ENCODE measurements at regions not wholly inside any gene's neighbourhood (a gene's known extent, or its start where the extent isn't known, plus 50 kb on each side); places are given as distances from the start of the nearest gene placed in this dataset.
"Not testable (repeated sequence)": the region's sequence is repeated elsewhere in the genome, so short reads cannot be mapped to it uniquely, and the experiment has no call there.

DNA sequence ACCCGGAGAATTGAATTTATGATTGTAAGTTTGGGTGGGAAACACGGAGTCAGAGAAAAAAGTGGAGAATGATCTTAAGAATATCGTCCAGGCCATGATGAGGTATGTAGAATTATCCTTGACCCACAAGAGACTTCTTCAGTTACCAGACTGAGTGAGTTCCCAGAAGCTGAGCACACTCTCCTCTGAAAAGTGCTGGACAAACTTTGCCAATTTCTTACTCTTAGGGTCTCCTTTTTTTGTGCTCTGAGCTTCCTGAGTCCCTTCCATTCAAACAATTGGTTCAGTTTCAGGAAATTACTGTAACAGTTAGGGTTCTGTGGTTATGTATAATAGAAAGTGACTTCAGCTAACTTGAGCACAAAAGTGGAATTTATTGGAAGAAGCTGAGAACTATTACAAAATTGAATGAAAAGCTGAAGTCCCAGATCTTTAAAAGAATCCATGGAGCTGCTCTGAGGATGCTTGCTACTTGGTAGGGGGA is 50.6 kb upstream of the EHBP1 start:
- 80 to 90% methylated on average over 3 of the region's 3 CpGs for WGBS, 2 donors (ENCODE audit: low coverage in 1 of 2)
- in situ Hi-C loops (cut with MboI; ENCODE audit: low pct_ligation_motif_present in 1 of 4, low pct_unique_long_range_greater_than_20kb in 1 of 4, low sequenced_read_pairs in 3 of 4) (no loop called here), intact Hi-C loops (cut with DNase I; ENCODE audit: low total_unique reads) (no loop called here)
- TF ChIP-seq POLR2A (IDR thresholded peaks at IDR 0.05): no peak
- TF ChIP-seq POLR2AphosphoS5 (IDR thresholded peaks at IDR 0.05): no peak
- TF ChIP-seq, protein P1, sequence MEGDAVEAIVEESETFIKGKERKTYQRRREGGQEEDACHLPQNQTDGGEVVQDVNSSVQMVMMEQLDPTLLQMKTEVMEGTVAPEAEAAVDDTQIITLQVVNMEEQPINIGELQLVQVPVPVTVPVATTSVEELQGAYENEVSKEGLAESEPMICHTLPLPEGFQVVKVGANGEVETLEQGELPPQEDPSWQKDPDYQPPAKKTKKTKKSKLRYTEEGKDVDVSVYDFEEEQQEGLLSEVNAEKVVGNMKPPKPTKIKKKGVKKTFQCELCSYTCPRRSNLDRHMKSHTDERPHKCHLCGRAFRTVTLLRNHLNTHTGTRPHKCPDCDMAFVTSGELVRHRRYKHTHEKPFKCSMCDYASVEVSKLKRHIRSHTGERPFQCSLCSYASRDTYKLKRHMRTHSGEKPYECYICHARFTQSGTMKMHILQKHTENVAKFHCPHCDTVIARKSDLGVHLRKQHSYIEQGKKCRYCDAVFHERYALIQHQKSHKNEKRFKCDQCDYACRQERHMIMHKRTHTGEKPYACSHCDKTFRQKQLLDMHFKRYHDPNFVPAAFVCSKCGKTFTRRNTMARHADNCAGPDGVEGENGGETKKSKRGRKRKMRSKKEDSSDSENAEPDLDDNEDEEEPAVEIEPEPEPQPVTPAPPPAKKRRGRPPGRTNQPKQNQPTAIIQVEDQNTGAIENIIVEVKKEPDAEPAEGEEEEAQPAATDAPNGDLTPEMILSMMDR (IDR thresholded peaks at IDR 0.05): no peak
- TF ChIP-seq EP300 (IDR thresholded peaks at IDR 0.05; ENCODE audit: low read depth): no peak
- DNase-seq: no peak
- Histone ChIP-seq H3K27ac (no peak overlapping the region), H3K4me3 (no peak overlapping the region), H3K4me1 (peaks cover 0 to 4% (median 0%) of the 10 kb centered on the region in 4 donors), H3K9me3 (no peaks in the 10 kb centered on the region), H3K36me3 (no peaks in the 10 kb centered on the region), H3K27me3 (no peaks in the 10 kb centered on the region)

DNA sequence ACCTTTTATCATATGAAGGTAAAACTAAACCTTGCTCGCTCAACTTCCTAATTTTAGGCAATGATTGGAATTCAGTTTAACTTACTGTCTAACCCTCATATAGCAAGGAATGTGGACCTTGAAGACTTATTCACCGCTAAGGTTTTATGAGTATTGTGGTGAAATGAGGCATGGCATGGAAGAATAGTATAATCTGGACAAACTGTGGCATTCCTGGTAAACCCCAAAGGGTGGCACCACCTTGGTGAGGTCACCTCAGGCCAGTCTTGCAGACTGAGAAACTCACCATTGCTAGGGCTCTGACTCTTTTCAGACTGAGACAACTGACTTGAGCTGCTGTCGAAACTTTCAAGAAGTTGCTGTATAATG is 51.1 kb upstream of the EHBP1 start:
- Histone ChIP-seq H3K4me1 (peaks cover 0 to 4% (median 0%) of the 10 kb centered on the region in 4 donors), H3K4me3 (no peak overlapping the region), H3K27ac (no peak overlapping the region), H3K27me3 (no peaks in the 10 kb centered on the region), H3K9me3 (no peaks in the 10 kb centered on the region), H3K36me3 (no peaks in the 10 kb centered on the region)
- WGBS, 2 donors (ENCODE audit: low coverage in 1 of 2): 80 to 84% methylated on average over 2 to 3 of the region's 3 CpGs
- TF ChIP-seq EP300 (IDR thresholded peaks at IDR 0.05; ENCODE audit: low read depth): no peak
- TF ChIP-seq POLR2A (IDR thresholded peaks at IDR 0.05): no peak
- no peak for TF ChIP-seq POLR2AphosphoS5 (IDR thresholded peaks at IDR 0.05)
- TF ChIP-seq, protein P1 (IDR thresholded peaks at IDR 0.05): no peak
- intact Hi-C loops (cut with DNase I; ENCODE audit: low total_unique reads) (no loop called here), in situ Hi-C loops (cut with MboI; ENCODE audit: low pct_ligation_motif_present in 1 of 4, low pct_unique_long_range_greater_than_20kb in 1 of 4, low sequenced_read_pairs in 3 of 4) (no loop called here)
- no peak for DNase-seq

DNA sequence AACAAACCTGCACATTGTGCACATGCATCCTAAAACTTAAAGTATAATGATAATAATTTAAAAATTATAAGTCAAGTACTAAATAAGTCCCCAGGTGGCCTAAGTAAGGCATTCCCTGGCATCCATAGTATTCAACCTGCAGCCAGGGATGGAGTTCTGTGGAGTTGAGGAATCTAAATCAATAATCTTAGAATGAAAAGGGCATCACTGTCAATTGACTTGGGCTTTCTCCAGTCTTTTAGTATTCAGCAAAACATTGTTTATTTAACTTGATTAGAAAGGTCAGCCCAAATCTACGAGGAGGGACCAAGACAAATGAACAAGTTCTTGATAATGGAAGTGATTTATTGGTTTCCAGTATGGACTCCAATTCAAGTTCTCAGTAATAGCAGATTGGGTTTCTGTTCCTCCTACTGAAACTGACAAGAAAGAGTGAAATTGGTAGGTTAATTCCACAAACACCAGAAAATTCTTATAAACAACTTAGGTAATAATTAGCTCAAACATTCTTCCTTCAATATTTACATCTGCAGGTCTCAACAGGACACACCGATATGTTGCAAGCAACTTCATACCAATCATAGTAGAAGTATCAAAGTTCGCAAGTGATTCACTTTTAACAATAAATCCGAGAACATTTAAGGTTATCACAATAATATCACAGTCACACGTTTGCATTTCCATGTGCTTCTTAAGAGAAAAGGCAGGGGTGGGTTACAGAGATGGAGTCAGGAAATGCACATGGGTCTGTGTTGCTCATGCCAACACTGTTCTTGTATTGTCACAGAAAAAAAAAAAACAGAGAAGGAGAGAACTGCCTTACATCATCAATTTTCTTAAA is 51.7 kb upstream of the EHBP1 start:
- 56 to 67% methylated on average over 4 to 5 of the region's 5 CpGs for WGBS, 2 donors (ENCODE audit: low coverage in 1 of 2)
- Histone ChIP-seq H3K4me1 (peaks cover 0 to 4% (median 0%) of the 10 kb centered on the region in 4 donors), H3K4me3 (no peak overlapping the region), H3K27ac (no peak overlapping the region), H3K27me3 (no peaks in the 10 kb centered on the region), H3K36me3 (no peaks in the 10 kb centered on the region), H3K9me3 (no peaks in the 10 kb centered on the region)
- TF ChIP-seq EP300 (IDR thresholded peaks at IDR 0.05; ENCODE audit: low read depth): no peak
- TF ChIP-seq, protein P1 (IDR thresholded peaks at IDR 0.05): no peak
- TF ChIP-seq POLR2AphosphoS5 (IDR thresholded peaks at IDR 0.05): no peak
- TF ChIP-seq POLR2A (IDR thresholded peaks at IDR 0.05): no peak
- in situ Hi-C loops (cut with MboI; ENCODE audit: low pct_ligation_motif_present in 1 of 4, low pct_unique_long_range_greater_than_20kb in 1 of 4, low sequenced_read_pairs in 3 of 4) (no loop called here), intact Hi-C loops (cut with DNase I; ENCODE audit: low total_unique reads) (no loop called here)
- DNase-seq: no peak

DNA sequence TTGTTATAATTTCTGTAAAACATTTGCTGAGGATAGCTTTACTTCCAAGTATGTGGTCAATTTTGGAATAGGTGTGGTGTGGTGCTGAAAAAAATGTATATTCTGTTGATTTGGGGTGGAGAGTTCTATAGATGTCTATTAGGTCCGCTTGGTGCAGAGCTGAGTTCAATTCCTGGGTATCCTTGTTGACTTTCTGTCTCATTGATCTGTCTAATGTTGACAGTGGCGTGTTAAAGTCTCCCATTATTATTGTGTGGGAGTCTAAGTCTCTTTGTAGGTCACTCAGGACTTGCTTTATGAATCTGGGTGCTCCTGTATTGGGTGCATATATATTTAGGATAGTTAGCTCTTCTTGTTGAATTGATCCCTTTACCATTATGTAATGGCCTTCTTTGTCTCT is 56.4 kb upstream of the EHBP1 start:
- H3K36me3 ChIP-seq; intact Hi-C loops (cut with DNase I; ENCODE audit: low total_unique reads); DNase-seq; H3K4me1 ChIP-seq; H3K9me3 ChIP-seq; H3K4me3 ChIP-seq; in situ Hi-C loops (cut with MboI; ENCODE audit: low pct_ligation_motif_present in 1 of 4, low pct_unique_long_range_greater_than_20kb in 1 of 4, low sequenced_read_pairs in 3 of 4); H3K27me3 ChIP-seq; H3K27ac ChIP-seq: not testable (repeated sequence)
- WGBS, 2 donors (ENCODE audit: low coverage in 1 of 2): 83% methylated on average over 2 of the region's 2 CpGs; no CpG with 5 or more reads in 1 of the 2 donors

Measured in transverse colon (tissue), 4 donors.